GM21447 (cell line): ENCODE measurements at regions not wholly inside any gene's neighbourhood (a gene's known extent, or its start where the extent isn't known, plus 50 kb on each side); places are given as distances from the start of the nearest gene placed in this dataset.
"Not testable (repeated sequence)": the region's sequence is repeated elsewhere in the genome, so short reads cannot be mapped to it uniquely, and the experiment has no call there.

Source experiments
- ATAC-seq: cut with Tn5 transposase; IDR thresholded peaks from one replicate; pipeline ENCODE4 v1.9.1; 2021; ENCODE audit not compliant: unreplicated experiment

DNA sequence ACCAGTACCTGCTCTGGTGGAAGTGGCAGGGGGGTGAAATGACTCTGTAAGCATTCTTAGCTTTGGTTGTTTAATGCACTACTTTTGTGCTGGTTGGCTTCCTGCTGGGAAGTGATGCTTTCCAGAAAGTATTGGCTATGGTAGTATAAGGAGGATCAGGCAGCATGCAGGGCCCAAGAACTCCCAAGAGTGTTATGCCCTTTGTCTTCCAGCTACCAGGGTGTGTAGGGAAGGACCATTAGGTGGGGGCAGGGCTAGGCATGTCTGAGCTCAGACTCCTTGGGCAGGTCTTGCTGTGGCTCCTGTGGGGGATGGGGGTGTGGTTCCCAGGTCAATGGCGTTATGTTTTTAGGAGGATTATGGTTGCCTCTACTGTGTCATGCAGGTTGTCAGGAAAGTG lies 135.8 kb upstream of the TRPC7 start:
- ATAC-seq, result no peak

DNA sequence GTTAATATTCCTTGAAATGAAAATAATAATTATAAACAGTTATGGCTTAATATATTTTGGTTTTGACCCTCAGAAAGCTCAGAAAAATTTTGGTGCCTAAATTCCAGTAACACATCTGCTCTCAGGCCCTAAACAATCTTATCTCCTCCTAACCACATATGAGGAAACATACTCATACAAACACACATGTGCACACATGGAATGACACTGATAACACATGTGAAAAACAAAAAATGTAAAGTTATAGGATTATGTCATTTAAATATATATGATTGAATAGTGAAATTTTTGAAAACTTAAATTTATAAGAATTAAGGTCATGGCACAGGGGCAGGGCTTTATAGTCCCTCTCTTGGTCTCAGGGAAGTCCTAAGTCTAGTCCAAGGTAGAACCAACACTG lies 127.2 kb upstream of the TRPC7 start:
- ATAC-seq, result no peak

DNA sequence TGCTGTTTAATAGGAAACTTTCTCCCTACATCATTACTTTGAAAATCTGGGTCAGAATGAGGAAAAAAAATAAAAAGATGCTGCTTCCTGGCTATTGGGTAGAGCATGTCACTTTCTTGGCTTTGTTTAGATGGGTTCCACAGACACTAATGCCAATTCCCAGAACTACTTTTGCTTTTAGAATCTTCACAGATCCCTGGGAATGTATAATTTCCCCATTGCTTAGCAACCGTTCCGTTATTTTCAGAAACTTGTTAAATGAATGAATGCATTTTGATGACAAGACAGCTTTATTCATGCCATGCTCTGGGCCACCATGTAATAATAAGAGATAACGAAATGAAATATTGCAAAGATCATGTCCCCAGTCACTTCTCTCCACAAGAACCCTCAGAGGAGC lies 126.5 kb upstream of the TRPC7 start:
- no peak for ATAC-seq

DNA sequence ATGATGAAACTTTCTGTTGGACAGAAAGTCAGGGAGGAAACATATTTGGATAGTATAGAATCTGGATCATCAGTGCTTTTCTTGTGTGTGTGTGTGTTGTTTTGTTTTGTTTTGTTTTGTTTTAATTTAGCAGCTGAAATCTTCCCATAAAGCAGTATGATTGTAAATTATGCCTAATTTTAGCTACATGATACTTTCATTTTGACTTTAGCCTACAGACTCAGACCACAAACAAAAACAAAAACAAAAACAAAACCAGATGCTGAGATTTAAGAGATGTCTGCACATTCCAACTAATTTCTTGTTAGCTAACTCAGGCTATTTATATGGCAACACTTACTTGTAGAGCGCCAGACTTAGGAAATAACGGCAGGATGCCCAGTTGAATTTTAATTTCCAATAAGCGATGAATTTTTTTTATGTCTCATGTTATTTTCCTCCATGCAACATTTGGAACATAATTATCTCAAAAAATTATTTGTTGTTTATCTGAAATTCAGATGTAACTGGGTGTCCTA lies 119.5 kb upstream of the TRPC7 start:
- ATAC-seq, result peak; percentile 59

DNA sequence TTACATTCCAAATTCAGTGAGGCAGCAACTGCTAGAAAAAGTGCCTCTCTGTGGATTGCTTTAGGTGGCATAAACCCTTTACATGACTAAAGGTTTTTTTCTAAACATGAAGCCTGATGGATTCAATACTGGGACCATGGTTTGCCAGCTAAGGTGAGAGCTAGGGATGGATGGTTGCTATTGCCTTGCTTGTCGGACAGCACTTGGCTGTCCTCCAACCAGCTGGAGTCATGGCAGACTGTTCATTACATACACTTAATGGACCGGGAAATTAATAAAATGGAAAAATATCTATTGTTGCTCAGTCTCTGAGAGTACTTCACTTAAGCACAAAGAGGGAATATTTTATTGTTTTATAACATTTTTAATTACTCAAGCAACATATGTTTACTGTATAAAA lies 116.9 kb upstream of the TRPC7 start:
- no peak for ATAC-seq

DNA sequence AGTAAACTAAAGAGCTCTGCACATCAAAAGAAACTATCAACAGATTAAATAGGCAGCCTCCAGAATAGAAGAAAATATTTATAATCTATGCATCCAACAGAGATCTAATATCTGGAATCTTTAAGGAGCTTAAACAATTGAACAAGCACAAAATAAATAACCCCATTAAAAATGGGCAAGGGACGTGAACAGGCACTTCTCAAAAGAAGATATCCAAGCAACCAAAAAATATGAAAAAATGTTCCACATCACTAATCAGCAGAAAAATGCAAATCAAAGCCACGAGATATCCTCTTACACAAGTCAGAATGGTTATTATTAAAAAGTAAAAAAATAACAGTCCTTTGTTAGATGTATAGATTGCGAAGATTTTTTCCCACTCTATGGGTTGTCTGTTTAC lies 109.1 kb upstream of the TRPC7 start:
- no peak for ATAC-seq

DNA sequence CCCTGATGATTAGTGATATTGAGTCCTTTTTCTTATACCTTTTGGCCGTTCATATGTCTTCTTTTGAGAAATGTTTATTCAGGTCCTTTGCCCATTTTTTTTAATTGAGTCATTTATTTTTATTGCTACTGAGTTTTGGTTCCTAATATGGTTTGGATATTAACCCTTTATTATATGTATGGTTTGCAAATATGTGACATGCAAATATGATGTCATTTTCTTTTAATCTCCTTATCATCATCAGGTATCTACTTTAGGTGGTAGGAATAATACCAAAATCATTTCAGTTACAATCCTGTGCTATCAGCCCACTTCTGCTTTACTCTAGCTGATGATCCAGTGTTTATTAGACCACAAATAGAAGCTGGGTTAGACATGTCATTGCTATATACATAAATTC lies 102.3 kb upstream of the TRPC7 start:
- ATAC-seq, result no peak

DNA sequence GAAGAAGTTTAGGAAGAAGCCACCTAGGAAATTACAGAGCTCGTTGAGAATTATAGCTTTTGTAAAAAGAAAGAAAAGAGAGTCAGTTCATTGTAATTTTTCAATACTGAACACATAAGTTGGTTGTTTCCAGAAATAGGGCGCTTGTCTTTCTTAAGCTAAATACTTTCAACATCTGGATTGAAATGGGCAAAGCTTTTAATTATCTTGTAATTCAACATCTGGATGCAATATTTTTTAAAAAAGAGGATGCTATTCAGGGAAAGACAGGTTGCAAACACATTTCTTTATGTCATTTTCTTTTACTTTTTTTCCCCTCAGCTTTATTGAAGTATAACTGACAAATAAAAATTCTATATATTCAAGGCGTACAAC lies 100.7 kb upstream of the TRPC7 start:
- ATAC-seq, result no peak

DNA sequence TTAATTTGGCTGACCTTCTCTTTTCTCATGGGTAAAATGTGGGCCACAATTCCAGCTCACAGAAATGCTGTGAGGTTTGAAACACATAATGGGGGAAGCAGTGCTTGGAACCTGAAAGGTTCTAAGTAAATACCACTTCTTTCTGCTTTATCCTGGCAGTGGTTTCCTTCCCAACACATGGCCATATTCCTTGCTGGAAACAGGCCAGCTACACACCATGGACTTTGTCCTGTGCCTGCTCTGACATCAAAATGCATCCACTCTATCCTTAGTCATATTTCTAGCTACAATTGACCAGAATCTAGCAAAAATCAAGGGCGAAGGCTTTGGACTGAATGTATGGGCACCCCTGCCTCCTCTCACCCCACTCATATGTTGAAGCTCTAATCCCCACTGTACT lies 93.1 kb upstream of the TRPC7 start:
- ATAC-seq, result no peak

DNA sequence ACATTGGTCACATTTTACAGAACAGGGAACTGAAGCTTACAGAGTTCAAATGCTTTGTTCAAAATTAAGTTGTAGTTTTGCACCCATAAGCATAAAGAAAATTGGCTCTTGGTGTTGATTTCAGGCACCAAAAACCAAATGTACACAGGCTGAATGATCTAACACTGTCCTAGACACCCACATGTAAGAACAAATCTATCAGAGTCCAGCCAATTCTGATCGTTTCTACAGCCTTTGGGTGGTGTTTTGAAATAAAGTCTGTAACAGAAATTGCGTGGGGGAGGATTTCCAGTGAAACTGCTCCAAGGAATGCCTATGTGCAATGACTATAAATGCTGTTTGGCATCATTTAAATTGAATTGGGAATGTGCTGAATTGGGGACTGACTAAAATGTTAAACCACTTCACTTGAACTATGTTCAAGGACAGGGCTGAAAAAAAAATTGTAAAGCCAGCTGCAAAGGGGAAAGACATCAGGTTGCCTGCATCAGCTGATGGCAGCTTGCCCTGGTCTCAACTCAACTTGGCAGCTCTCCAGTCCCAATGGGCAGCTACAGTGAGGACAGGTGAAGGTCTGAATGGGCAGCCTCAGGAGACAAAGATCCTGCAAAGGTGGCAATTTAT lies 92.2 kb upstream of the TRPC7 start:
- ATAC-seq, result no peak

DNA sequence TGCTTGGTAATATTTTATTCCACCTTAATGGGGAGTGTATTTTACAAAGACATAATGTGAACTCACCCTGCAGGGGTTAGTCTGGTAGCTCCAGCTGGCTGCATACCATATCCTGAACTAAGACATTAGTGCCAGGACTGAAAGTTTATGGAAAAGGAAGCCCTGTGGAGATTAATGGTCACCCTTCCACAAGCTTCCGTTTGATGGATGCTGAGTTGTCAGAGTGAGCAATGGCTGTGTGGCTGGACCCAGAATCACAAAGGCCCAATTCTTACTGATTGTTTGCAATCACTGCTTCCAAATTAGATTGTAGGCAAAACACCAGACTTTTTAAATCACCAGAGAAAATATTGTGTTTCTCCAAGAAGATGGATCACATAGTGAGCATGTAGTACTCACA lies 90.1 kb upstream of the TRPC7 start:
- no peak for ATAC-seq

DNA sequence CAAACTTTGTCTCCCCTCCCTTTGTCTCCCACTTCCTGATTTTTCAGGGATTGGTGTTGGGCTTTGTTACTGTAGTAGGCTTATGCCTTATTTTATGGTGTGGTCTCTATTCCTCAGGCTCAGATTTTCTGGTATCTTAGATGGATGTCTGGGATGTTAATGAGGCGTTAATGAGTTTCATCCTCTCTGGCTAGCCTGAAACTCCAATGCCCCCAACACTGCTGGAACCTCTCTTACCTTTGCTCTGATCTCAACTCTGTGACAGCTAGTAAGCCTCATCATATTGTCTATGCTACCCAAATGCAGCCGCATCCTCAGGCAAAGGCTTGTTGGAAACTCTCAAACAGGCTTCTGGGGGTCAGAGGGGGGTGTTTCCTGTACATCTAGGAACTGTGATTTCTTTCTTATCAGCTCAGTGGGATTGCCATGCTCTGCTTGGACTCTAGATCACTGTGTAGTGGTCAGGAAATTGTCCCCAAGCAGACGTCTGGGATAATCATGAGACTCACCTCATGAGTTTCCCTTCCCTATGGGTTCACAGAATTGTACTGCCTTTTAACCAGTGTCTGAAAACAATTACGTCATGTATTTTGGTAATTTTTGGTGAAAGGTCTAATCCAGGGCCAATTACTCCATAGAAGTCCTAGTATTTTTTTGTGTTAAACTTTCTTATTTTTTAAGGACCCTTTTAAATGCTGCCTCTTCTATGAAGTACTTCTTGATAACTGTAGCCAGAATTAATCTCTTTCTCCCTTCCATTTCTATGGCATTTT lies 88.8 kb upstream of the TRPC7 start:
- ATAC-seq, result no peak

DNA sequence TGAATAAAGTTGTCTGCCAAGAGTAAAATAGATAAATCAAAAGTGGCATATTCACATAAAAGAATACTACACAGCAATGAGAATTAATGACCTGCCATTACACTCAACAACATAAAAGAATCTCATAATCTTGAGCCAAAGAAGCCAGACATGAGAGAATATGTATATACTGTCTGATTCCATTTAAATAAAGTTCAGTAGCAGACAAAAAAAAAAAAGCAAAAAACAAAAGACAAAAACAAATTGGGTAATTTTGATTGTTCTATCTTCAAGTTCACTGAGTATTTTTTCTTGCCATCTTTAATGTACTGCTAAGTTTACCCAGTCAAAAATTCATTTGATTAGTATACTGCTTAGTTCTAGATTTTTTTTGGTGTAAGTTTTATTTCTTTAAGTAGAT lies 87.9 kb upstream of the TRPC7 start:
- no peak for ATAC-seq

DNA sequence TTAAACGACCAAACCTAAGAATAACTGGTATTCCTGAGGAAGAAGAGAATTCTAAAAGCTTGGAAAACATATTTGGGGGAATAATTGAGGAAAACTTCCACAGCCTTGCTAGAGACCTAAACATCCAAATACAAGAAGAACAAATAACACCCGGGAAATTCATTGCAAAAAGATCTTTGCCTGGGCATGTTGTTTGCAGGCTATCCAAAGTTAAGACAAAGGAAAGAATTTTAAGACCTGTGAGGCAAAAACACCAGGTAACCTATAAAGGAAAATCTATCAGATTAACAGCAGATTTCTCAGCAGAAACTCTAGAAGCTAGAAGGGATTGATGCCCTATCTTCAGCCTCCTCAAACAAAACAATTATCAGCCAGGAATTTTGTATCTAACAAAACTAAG lies 82.2 kb upstream of the TRPC7 start:
- not testable (repeated sequence) for ATAC-seq

DNA sequence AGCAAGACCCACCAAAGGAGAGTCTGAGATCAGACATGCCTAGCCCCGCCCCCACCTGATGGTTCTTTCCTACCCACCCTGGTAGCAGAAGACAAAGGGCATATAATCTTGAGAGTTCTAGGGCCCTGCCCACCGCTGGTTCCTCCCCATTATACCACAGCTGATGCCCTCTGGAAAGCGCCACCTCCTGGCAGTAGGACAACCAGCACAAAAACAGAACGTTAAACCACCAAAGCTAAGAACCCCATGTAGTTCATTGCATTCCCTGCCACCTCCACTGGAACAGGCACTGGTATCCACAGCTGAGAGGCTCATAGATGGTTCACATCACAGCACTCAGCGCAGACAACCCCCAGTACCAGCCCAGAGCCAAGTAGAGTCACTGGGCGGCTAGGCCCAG lies 81.2 kb upstream of the TRPC7 start:
- ATAC-seq, result no peak

DNA sequence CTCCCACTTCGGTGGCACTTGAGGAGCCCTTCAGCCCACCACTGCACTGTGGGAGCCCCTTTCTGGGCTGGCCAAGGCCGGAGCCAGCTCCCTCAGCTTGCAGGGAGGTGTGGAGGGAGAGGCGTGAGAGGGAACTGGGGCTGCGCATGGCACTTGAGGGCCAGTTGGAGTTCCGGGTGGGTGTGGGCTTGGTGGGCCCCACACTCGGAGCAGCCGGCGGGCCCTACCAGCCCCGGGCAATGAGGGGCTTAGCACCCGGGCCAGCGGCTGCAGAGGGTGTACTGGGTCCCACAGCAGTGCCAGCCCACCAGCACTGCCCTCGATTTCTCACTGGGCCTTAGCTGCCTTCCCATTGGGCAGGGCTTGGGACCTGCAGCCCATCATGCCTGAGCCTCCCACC lies 78.8 kb upstream of the TRPC7 start:
- not testable (repeated sequence) for ATAC-seq

DNA sequence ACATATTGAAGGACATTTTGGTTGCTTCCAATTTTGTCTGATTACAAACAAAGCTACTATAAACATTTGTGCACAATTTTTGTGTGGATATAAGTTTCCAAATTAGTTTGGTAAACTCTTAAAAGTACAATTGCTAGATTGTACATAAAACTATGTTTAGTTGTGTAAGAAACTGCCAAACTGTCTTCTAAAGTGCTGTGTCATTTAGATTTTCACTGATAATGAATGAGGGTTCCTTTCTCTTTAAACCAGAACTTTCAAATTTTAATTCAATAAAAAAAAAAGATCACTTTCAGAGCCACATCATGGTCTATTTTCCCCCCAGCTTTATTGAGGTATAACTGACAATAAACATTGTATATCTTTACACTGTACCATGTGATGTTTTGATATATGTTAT lies 74.0 kb upstream of the TRPC7 start:
- ATAC-seq, result no peak

DNA sequence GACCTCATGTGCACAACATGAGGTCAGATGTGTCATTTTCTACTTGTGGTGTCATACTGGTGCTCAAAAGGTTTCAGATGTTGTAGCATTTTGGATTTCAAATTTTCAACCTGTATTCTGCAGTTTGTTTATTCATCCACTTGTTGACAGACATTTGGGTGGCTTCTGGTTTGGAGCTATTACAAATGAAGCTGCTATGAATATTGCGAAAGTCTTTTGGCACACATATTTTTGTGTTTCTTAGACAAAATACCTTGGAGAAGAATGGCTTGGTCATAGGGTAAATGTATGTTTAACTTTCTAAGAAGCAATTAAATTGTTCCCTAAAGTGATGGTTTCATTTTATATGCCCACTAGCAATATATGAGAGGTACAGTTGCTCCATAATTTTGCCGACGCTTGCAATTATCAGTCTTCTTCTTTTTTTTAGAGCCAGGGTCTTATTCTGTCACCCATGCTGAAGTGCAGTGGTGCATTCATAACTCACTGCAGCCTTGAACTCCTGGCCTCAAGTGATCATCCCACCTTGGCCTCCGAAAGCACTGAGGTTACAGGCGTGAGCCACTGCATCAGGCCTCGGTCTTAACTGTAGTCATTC lies 70.7 kb upstream of the TRPC7 start:
- ATAC-seq, result no peak

DNA sequence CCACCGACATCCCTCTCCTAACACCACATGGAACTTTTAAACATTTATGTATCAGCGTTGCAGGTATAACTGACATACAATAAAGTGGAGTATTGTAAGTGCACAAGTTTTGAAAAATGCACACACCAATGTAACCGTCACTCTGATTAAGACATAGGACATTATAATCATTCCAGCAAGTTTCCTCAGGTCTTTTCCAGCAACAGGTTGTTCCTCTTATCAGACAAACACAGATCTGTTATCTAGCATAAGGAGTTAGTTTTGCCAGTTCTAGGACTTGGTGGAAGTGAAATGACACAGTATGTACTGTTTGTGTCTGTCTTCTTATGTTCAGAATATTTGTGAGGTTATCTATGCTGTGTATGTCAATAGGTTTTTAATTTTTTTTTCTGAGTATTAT lies 69.5 kb upstream of the TRPC7 start:
- no peak for ATAC-seq

DNA sequence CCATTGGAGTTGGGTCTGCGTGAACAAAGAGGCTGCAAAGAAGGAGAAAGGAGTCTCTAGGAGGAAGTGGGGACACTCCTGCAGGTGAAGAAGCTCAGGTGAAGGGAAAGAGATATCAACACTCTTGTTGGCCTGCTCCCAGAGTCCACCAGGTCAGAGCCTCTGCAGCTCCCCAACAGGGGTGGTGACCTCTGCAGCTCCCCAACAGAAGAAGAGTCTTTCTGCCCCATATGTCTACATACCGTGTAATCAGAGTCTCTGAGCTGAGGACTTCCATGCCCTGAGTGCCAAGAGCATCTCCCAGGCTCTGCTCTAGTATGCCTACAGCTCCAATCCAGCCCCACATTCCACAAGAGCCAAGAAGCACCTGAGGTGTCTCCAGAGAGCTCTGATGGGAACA lies 67.4 kb upstream of the TRPC7 start:
- ATAC-seq, result no peak

DNA sequence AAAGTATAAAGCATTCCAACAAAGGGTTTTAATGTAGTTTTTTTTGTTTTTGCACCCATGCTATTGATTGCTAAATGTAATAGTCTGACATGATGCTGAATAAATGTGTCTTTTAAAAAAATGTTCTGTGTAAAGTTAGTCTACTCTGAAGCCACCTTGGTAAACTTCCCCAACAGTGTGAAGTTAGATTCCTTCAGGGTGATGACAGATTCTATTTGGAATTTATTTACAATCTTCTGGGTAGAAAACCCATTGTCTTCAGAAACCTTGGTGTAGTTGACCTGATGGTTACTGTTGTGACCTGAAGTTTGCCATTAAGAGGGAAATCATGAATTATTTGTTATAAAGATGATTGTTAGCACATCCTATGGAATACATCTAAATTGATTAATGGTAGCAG lies 64.7 kb upstream of the TRPC7 start:
- no peak for ATAC-seq

DNA sequence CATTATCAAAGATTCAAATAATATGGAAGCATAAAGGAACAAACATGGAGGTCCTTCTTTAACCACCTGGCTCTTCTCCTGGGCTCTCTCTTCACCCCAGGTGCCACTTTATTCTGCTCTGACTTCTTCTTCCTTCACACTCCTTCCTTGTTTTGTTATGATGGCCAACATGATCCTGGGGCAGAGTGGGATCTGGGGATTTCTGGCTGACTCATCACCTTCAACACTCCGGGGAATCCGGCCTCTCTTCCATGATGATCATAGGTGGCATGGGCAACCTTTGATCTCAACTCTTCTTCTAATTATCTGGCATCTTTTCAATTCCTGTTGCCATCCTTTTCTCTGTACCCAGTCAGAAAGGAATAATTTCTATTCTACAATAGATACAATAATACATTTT lies 62.1 kb upstream of the TRPC7 start:
- ATAC-seq, result no peak
